ENCODE measurements at regions not wholly inside any gene's neighbourhood (a gene's known extent, or its start where the extent isn't known, plus 50 kb on each side); places are given as distances from the start of the nearest gene placed in this dataset.

- TF ChIP-seq EZH2 (IDR thresholded peaks at IDR 0.05; ENCODE audit: low read depth) (no peak), CTCF (conservative IDR thresholded peaks at IDR 0.05) (no peak)
These were observed 126.1 kb downstream of the TRIM29 start for GRCh38 chr11:120011836-120012235.
